Activated CD8-positive, alpha-beta T cell treated with anti-CD3 and anti-CD28 coated beads for 36 hours (primary cell): ENCODE measurements at regions not wholly inside any gene's neighbourhood (a gene's known extent, or its start where the extent isn't known, plus 50 kb on each side); places are given as distances from the start of the nearest gene placed in this dataset.

Experiments
- ATAC-seq: fragments of 200-7000 bp; cut with Tn5 transposase; one replicate; pipeline ENCODE4 v1.10.0; 2021; ENCODE audit warnings: mild to moderate bottlenecking, moderate library complexity
- CTCF ChIA-PET: fragments of 350-600 bp; sonication (Branson Sonifier 250); formaldehyde crosslinking; loops from one replicate; lab custom pipeline; 2021; ENCODE audit warnings: antibody characterized with exemption; lab: Charles Lee
- POLR2A ChIA-PET: fragments of 350-600 bp; sonication (Branson Sonifier 250); formaldehyde crosslinking; loops from one replicate; lab custom pipeline; 2021; ENCODE audit warnings: antibody characterized with exemption; lab: Charles Lee
- DNase-seq: peaks from one replicate; pipeline ENCODE4 v3.0.0-alpha.2; 2020
- H3K27ac Mint-ChIP-seq: one replicate; pipeline ENCODE4 v1.8.0; 2021; ENCODE audit warnings: mild to moderate bottlenecking, mixed read lengths
- H3K27me3 Mint-ChIP-seq: one replicate; pipeline ENCODE4 v1.8.0; 2021; ENCODE audit warnings: mixed read lengths
- H3K36me3 Mint-ChIP-seq: one replicate; pipeline ENCODE4 v1.8.0; 2021; ENCODE audit warnings: low read depth, mixed read lengths
- H3K4me1 Mint-ChIP-seq: one replicate; pipeline ENCODE4 v1.8.0; 2021; ENCODE audit warnings: low read depth, mixed read lengths
- H3K4me3 Mint-ChIP-seq: one replicate; pipeline ENCODE4 v1.8.0; 2021; ENCODE audit warnings: mild to moderate bottlenecking, moderate library complexity, mixed read lengths
- H3K9me3 Mint-ChIP-seq: one replicate; pipeline ENCODE4 v1.8.0; 2021; ENCODE audit warnings: mixed read lengths
- CTCF ChIP-seq: fragments of 200-600 bp; IDR thresholded peaks from one replicate; pipeline ENCODE4 v1.8.0; 2022; ENCODE audit warnings: antibody characterized with exemption, mild to moderate bottlenecking
- intact Hi-C: fragments of 100-400 bp; cut with micrococcal nuclease; formaldehyde crosslinking; loops from one replicate; pipeline ENCODE4 v1.10.0; 2022

- Mint-ChIP-seq H3K4me1 (peaks cover 15% of the 10 kb centered on the region), H3K36me3 (no peaks in the 10 kb centered on the region), H3K27ac (peak overlapping the region; percentile 16), H3K27me3 (peaks cover 19% of the 10 kb centered on the region), H3K4me3 (no peak overlapping the region), H3K9me3 (no peaks in the 10 kb centered on the region)
- ChIA-PET CTCF (no interaction called here), POLR2A (no interaction called here)
- no peak for TF ChIP-seq CTCF
- ATAC-seq = peak; percentile 68
- DNase-seq = peak; percentile 36
- intact Hi-C loops = no loop called here
Observed at GRCh38 chr17:6019959-6020358, 50.2 kb upstream of the WSCD1 start.

- no peak for DNase-seq
- no peaks in the 10 kb centered on the region for H3K9me3 Mint-ChIP-seq
- ATAC-seq = peak; percentile 65
- H3K4me3 Mint-ChIP-seq = no peak overlapping the region
- H3K27ac Mint-ChIP-seq = no peak overlapping the region
- intact Hi-C loops = no loop called here
- POLR2A ChIA-PET = no interaction called here
- TF ChIP-seq CTCF = no peak
- H3K27me3 Mint-ChIP-seq = peaks cover 22% of the 10 kb centered on the region
- no peaks in the 10 kb centered on the region for H3K36me3 Mint-ChIP-seq
- CTCF ChIA-PET = no interaction called here
- peaks cover 15% of the 10 kb centered on the region for H3K4me1 Mint-ChIP-seq
Observed at GRCh38 chr17:6020376-6021010, 49.7 kb upstream of the WSCD1 start.
